ENCODE measurements at regions not wholly inside any gene's neighbourhood (a gene's known extent, or its start where the extent isn't known, plus 50 kb on each side); places are given as distances from the start of the nearest gene placed in this dataset.

DNA sequence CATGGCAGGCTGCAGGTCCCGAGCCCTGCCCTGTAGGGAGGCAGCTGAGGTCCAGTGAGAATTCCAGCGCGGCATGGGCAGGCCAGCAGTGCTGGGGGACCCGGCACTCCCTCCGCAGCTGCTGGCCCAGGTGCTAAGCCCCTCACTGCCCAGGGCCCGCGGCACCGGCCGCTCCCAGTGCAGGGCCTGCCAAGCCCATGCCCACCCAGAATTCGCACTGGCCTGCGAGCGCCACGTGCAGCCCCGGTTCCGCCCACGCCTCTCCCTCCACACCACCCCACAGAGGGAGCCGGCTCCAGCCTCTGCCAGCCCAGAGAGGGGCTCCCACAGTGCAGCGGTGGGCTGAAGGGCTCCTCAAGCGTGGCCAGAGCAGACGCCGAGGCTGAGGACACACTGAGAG lies 158.5 kb upstream of the ACVR2A start:
- no peak for DNase-seq
- H3K4me3 ChIP-seq (ENCODE audit: insufficient read depth, low read depth, low read length), result no peak overlapping the region
- no peaks in the 10 kb centered on the region for H3K36me3 ChIP-seq (replicated peaks; ENCODE audit: control insufficient read depth, insufficient read depth, low read length)
- no peaks in the 10 kb centered on the region for H3K27me3 ChIP-seq (ENCODE audit: control insufficient read depth, insufficient read depth, low read length)

DNA sequence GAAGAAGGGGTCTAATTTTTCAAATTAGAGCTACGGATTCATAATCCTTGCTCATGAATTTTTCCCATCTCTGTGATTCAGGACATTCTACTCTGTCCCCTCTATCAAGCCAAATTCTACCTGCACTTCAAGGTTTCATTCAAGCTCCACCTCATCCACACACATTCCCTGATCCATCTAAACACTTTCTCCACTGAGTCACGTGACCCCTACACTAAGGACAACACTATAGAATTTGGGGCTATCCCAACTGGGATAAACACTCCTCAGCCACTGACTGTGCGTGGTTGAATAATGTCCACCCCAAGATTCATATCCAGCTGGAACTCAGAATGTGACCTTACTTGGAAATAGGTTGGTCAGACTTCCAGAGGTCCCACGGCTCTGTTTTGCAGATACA lies 159.9 kb upstream of the ACVR2A start:
- H3K27me3 ChIP-seq (ENCODE audit: control insufficient read depth, insufficient read depth, low read length), result no peaks in the 10 kb centered on the region
- no peak for DNase-seq
- no peaks in the 10 kb centered on the region for H3K36me3 ChIP-seq (replicated peaks; ENCODE audit: control insufficient read depth, insufficient read depth, low read length)
- no peak overlapping the region for H3K4me3 ChIP-seq (ENCODE audit: insufficient read depth, low read depth, low read length)

GRCh38 chr2:147683380-147683779 lies 161.4 kb upstream of the ACVR2A start:
- peak; percentile 53 for DNase-seq
- no peaks in the 10 kb centered on the region for H3K27me3 ChIP-seq (ENCODE audit: control insufficient read depth, insufficient read depth, low read length)
- H3K36me3 ChIP-seq (replicated peaks; ENCODE audit: control insufficient read depth, insufficient read depth, low read length), result no peaks in the 10 kb centered on the region
- no peak overlapping the region for H3K4me3 ChIP-seq (ENCODE audit: insufficient read depth, low read depth, low read length)

- no peaks in the 10 kb centered on the region for H3K36me3 ChIP-seq (replicated peaks; ENCODE audit: control insufficient read depth, insufficient read depth, low read length)
- H3K27me3 ChIP-seq (ENCODE audit: control insufficient read depth, insufficient read depth, low read length), result no peaks in the 10 kb centered on the region
- DNase-seq, result no peak
- no peak overlapping the region for H3K4me3 ChIP-seq (ENCODE audit: insufficient read depth, low read depth, low read length)
Observed at GRCh38 chr2:147681093-147681492, 163.7 kb upstream of the ACVR2A start.

- H3K4me3 ChIP-seq (ENCODE audit: insufficient read depth, low read depth, low read length), result no peak overlapping the region
- H3K27me3 ChIP-seq (ENCODE audit: control insufficient read depth, insufficient read depth, low read length), result no peaks in the 10 kb centered on the region
- DNase-seq, result no peak
Observed at GRCh38 chr2:147679955-147680531, 164.8 kb upstream of the ACVR2A start.

DNA sequence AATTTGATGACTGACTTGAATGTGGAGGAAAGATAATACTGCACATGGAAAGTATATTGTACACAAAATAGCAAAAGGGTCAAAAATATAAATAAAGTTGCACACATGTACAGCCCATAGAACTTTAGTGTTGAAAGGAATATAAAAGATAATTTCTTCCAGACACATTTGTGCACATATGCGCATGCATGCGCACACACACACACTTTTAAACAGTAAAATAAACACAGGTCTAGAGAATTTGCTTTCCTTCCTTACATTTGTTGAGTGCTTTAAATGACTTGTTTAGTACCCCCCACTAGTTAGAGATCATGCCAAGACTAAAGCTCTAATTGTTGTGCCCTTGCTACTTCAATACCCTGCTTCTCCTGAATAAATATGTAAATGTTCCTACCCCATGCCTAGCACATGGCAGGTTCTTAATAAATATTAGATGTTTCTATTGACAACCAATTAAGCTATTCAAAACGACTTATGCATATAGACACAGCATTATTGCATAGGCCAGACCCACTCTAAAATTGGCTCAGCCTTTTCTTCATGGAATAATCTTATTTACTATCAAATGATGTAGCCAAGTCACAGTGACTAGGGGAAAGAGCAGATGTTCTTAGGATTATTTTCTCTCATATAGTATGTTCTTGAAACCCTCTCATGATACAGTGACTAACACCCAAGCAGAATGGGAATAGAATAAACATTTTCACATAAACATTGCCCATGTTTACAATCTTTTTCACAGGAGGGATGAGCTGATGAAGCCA lies 165.5 kb upstream of the ACVR2A start:
- Histone ChIP-seq H3K27me3 (ENCODE audit: control insufficient read depth, insufficient read depth, low read length) (no peaks in the 10 kb centered on the region), H3K36me3 (replicated peaks; ENCODE audit: control insufficient read depth, insufficient read depth, low read length) (no peaks in the 10 kb centered on the region), H3K4me3 (ENCODE audit: insufficient read depth, low read depth, low read length) (no peak overlapping the region)
- no peak for DNase-seq

More at GRCh38 chr2:147679955-147680531, 164.8 kb upstream of the ACVR2A start:
- no peaks in the 10 kb centered on the region for H3K36me3 ChIP-seq (replicated peaks; ENCODE audit: control insufficient read depth, insufficient read depth, low read length)

DNA sequence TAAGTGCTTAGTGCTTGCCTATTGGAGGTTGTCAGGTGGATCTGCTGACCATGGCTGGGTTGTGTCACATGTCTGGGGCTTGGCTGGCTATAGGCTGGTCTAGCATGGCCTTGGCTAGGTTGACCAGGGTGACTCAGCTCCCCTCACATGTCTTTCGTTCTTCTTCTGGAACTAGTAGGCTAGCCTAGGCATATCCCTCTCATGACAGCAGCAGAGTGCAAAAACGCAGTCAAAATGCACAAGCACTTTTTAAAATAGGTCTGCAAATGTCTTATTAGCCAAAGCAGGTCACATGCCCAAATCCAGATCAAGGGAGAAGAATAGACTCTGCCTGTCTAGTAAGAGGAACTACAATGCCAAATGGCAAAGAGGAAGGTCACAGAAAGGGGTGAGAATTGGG lies 179.7 kb upstream of the ACVR2A start:
- no peaks in the 10 kb centered on the region for H3K36me3 ChIP-seq (replicated peaks; ENCODE audit: control insufficient read depth, insufficient read depth, low read length)
- DNase-seq, result no peak
- no peaks in the 10 kb centered on the region; the same call in 1 of the 2 replicates for H3K27me3 ChIP-seq (ENCODE audit: control insufficient read depth, insufficient read depth, low read length)
- no peak overlapping the region for H3K4me3 ChIP-seq (ENCODE audit: insufficient read depth, low read depth, low read length)

GRCh38 chr2:147663962-147664361 lies 180.9 kb upstream of the ACVR2A start:
- H3K36me3 ChIP-seq (replicated peaks; ENCODE audit: control insufficient read depth, insufficient read depth, low read length), result no peaks in the 10 kb centered on the region

DNA sequence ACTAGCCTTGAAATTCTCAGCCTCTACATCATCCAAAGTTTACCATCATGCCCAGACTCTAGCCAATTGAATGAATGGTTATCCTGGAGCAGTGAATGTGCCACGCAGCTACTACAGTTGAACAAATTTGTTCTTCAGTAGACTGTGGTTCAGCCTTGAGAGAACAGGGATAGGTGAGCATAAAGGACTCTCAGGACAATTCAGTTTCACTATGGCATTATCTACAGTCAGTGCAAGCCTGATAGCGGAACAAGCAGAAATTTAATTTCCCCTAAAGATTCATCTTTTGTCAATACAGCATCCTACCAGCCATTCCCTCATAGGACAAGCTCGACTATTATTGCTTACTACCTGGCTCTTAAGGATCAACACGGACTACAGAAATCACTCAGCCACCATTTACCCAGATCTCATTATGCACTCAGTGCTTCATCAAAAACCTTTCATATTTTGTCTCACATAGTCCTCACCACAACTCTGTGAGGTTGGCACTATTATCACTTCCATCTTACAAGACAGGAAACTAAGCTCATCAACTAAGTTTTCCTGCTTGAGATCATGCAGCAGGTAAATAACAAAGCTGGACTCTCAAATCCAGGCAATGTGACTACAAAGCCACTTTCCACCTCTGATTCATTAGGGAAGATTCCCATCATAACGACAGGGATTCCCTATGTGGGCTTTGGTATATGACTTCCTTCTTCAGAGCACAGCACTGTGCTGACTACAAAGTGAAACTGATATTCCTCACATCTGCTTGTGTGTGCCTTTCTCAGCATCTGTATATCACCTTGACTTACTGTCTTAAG lies 181.5 kb upstream of the ACVR2A start:
- Histone ChIP-seq H3K4me3 (ENCODE audit: insufficient read depth, low read depth, low read length) (no peak overlapping the region), H3K36me3 (replicated peaks; ENCODE audit: control insufficient read depth, insufficient read depth, low read length) (no peaks in the 10 kb centered on the region), H3K27me3 (ENCODE audit: control insufficient read depth, insufficient read depth, low read length) (no peaks in the 10 kb centered on the region; the same call in 1 of the 2 replicates)
- no peak for DNase-seq

More at GRCh38 chr2:147663962-147664361, 180.9 kb upstream of the ACVR2A start:
- no peak overlapping the region for H3K4me3 ChIP-seq (ENCODE audit: insufficient read depth, low read depth, low read length)
- DNase-seq, result no peak
- H3K27me3 ChIP-seq (ENCODE audit: control insufficient read depth, insufficient read depth, low read length), result no peaks in the 10 kb centered on the region; the same call in 1 of the 2 replicates

GRCh38 chr2:147662221-147662620 lies 182.6 kb upstream of the ACVR2A start:
- no peaks in the 10 kb centered on the region; the same call in 1 of the 2 replicates for H3K27me3 ChIP-seq (ENCODE audit: control insufficient read depth, insufficient read depth, low read length)
- DNase-seq, result no peak
- H3K4me3 ChIP-seq (ENCODE audit: insufficient read depth, low read depth, low read length), result no peak overlapping the region
- H3K36me3 ChIP-seq (replicated peaks; ENCODE audit: control insufficient read depth, insufficient read depth, low read length), result no peaks in the 10 kb centered on the region

- Histone ChIP-seq H3K36me3 (replicated peaks; ENCODE audit: control insufficient read depth, insufficient read depth, low read length) (no peaks in the 10 kb centered on the region), H3K4me3 (ENCODE audit: insufficient read depth, low read depth, low read length) (no peak overlapping the region), H3K27me3 (ENCODE audit: control insufficient read depth, insufficient read depth, low read length) (no peaks in the 10 kb centered on the region; the same call in 1 of the 2 replicates)
- DNase-seq, result no peak
Observed at GRCh38 chr2:147660680-147661079, 184.1 kb upstream of the ACVR2A start.

- Histone ChIP-seq H3K36me3 (replicated peaks; ENCODE audit: control insufficient read depth, insufficient read depth, low read length) (no peaks in the 10 kb centered on the region), H3K27me3 (ENCODE audit: control insufficient read depth, insufficient read depth, low read length) (no peaks in the 10 kb centered on the region; the same call in 1 of the 2 replicates), H3K4me3 (ENCODE audit: insufficient read depth, low read depth, low read length) (no peak overlapping the region)
- no peak for DNase-seq
Observed at GRCh38 chr2:147659051-147659450, 185.8 kb upstream of the ACVR2A start.

- H3K36me3 ChIP-seq (replicated peaks; ENCODE audit: control insufficient read depth, insufficient read depth, low read length), result no peaks in the 10 kb centered on the region
- H3K4me3 ChIP-seq (ENCODE audit: insufficient read depth, low read depth, low read length), result no peak overlapping the region
- no peak for DNase-seq
- no peaks in the 10 kb centered on the region; the same call in 1 of the 2 replicates for H3K27me3 ChIP-seq (ENCODE audit: control insufficient read depth, insufficient read depth, low read length)
Observed at GRCh38 chr2:147657086-147658000, 187.5 kb upstream of the ACVR2A start.

- no peaks in the 10 kb centered on the region for H3K36me3 ChIP-seq (replicated peaks; ENCODE audit: control insufficient read depth, insufficient read depth, low read length)
- no peak for DNase-seq
- no peaks in the 10 kb centered on the region for H3K27me3 ChIP-seq (ENCODE audit: control insufficient read depth, insufficient read depth, low read length)
- no peak overlapping the region for H3K4me3 ChIP-seq (ENCODE audit: insufficient read depth, low read depth, low read length)
Observed at GRCh38 chr2:147649998-147650397, 194.8 kb upstream of the ACVR2A start.

Data from H7 (cell line).